HEK293 (cell line): ENCODE measurements at regions not wholly inside any gene's neighbourhood (a gene's known extent, or its start where the extent isn't known, plus 50 kb on each side); places are given as distances from the start of the nearest gene placed in this dataset.

Experiments used
- CTCF ChIA-PET: fragments of 350-600 bp; formaldehyde crosslinking; extraction: SDS; loops from one replicate; lab custom pipeline; 2021; ENCODE audit warnings: antibody characterized with exemption; lab: Yijun Ruan, JAX
- POLR2A ChIA-PET: fragments of 300-600 bp; formaldehyde crosslinking; extraction: SDS; loops from one replicate; lab custom pipeline; 2020; ENCODE audit warnings: antibody characterized with exemption, inconsistent platforms; lab: Yijun Ruan, JAX
- H3K27ac ChIP-seq: fragments of 200-500 bp; sonication (Bioruptor generic); 2 replicates; pipeline ENCODE4 v1.5.1; 2014; ENCODE audit warnings: low read depth, low read length, control low read depth, inconsistent platforms; ENCODE audit errors: extremely low read depth
- H3K36me3 ChIP-seq, 2 experiments: fragments of 200-500 bp in 1 of 2; sonication (Bioruptor generic) in 1 of 2; 1 replicate in 1 of 2; 2 replicates in 1 of 2; pipeline ENCODE4 v1.5.1; 2014 to 2017; ENCODE audit warnings: inconsistent platforms in 2 of 2, low read length in 2 of 2; ENCODE audit not compliant: control insufficient read depth in 2 of 2, insufficient read depth in 1 of 2
- H3K4me1 ChIP-seq: fragments of 200-500 bp; sonication (Bioruptor generic); 2 replicates; pipeline ENCODE4 v1.5.1; 2014; ENCODE audit warnings: mild to moderate bottlenecking, low read length, inconsistent platforms; ENCODE audit not compliant: control insufficient read depth, insufficient read depth
- H3K4me3 ChIP-seq: 2 replicates; pipeline ENCODE4 v1.5.1; 2011; ENCODE audit warnings: low read depth, mild to moderate bottlenecking, control low read depth, low read length, moderate library complexity
- H3K9me3 ChIP-seq: fragments of 200-500 bp; sonication (Bioruptor generic); 2 replicates; pipeline ENCODE4 v1.5.1; 2014; ENCODE audit warnings: low read depth, low read length, inconsistent platforms; ENCODE audit not compliant: control insufficient read depth, insufficient read depth
- GFI1B ChIP-seq: fragments of 450-650 bp; formaldehyde crosslinking; IDR thresholded peaks from 2 replicates; pipeline ENCODE4 v1.5.1; 2016; ENCODE audit warnings: missing biosample characterization, missing genetic modification characterization
- HIC1 ChIP-seq: fragments of 450-650 bp; formaldehyde crosslinking; IDR thresholded peaks from 2 replicates; pipeline ENCODE4 v1.5.1; 2016; ENCODE audit warnings: missing biosample characterization, missing genetic modification characterization
- IKZF3 ChIP-seq: fragments of 450-650 bp; IDR thresholded peaks from 2 replicates; pipeline ENCODE4 v1.5.0; 2018; ENCODE audit warnings: missing biosample characterization, mild to moderate bottlenecking, missing genetic modification characterization, moderate library complexity
- PATZ1 ChIP-seq: fragments of 450-650 bp; formaldehyde crosslinking; IDR thresholded peaks from 2 replicates; pipeline ENCODE4 v1.5.1; 2016; ENCODE audit warnings: missing biosample characterization, missing genetic modification characterization
- ZFP37 ChIP-seq: fragments of 450-650 bp; formaldehyde crosslinking; IDR thresholded peaks from 2 replicates; pipeline ENCODE4 v1.5.1; 2016; ENCODE audit warnings: missing biosample characterization, missing genetic modification characterization
- ZNF175 ChIP-seq: fragments of 450-650 bp; formaldehyde crosslinking; IDR thresholded peaks from 2 replicates; pipeline ENCODE4 v1.5.1; 2016; ENCODE audit warnings: missing biosample characterization, missing genetic modification characterization
- ZNF184 ChIP-seq: fragments of 450-650 bp; IDR thresholded peaks from 2 replicates; pipeline ENCODE4 v1.5.1; 2018; ENCODE audit warnings: missing biosample characterization, mild to moderate bottlenecking, missing genetic modification characterization
- ZNF23 ChIP-seq: fragments of 450-650 bp; formaldehyde crosslinking; IDR thresholded peaks from 2 replicates; pipeline ENCODE4 v1.5.1; 2016; ENCODE audit warnings: missing biosample characterization, missing genetic modification characterization, borderline replicate concordance
- ZNF266 ChIP-seq: fragments of 450-650 bp; formaldehyde crosslinking; IDR thresholded peaks from 2 replicates; pipeline ENCODE4 v1.5.1; 2016; ENCODE audit warnings: missing biosample characterization, missing genetic modification characterization, low read depth
- ZNF501 ChIP-seq: fragments of 450-650 bp; formaldehyde crosslinking; IDR thresholded peaks from 2 replicates; pipeline ENCODE4 v1.5.1; 2016; ENCODE audit warnings: missing biosample characterization, missing genetic modification characterization
- ZNF707 ChIP-seq: fragments of 450-650 bp; formaldehyde crosslinking; IDR thresholded peaks from 2 replicates; pipeline ENCODE4 v1.5.1; 2016; ENCODE audit warnings: missing biosample characterization, missing genetic modification characterization
- ZNF747 ChIP-seq: fragments of 450-650 bp; formaldehyde crosslinking; IDR thresholded peaks from 2 replicates; pipeline ENCODE4 v1.5.1; 2016; ENCODE audit warnings: missing biosample characterization, missing genetic modification characterization
- TF ChIP-seq, protein P1 (sequence below): fragments of 450-650 bp; formaldehyde crosslinking; IDR thresholded peaks from 2 replicates; pipeline ENCODE4 v1.5.1; 2016; ENCODE audit warnings: missing biosample characterization, missing genetic modification characterization
- TF ChIP-seq, protein P2 (sequence below): fragments of 450-650 bp; formaldehyde crosslinking; optimal IDR thresholded peaks from 2 replicates; pipeline ENCODE3; 2016; ENCODE audit warnings: missing biosample characterization, mild to moderate bottlenecking, missing genetic modification characterization
- TF ChIP-seq, protein P3 (sequence below): IDR thresholded peaks from 2 replicates; pipeline ENCODE4 v1.6.1; 2011; ENCODE audit warnings: mild to moderate bottlenecking, low read depth, low read length, borderline replicate concordance
- TF ChIP-seq, protein P4 (sequence below): fragments of 450-650 bp; formaldehyde crosslinking; IDR thresholded peaks from 2 replicates; pipeline ENCODE4 v1.5.1; 2016; ENCODE audit warnings: missing biosample characterization, missing genetic modification characterization
- TF ChIP-seq, protein P5 (sequence below): fragments of 450-650 bp; formaldehyde crosslinking; IDR thresholded peaks from 2 replicates; pipeline ENCODE4 v1.5.1; 2016; ENCODE audit warnings: missing biosample characterization, missing genetic modification characterization

GRCh38 chr3:18008706-18009368, 266.4 kb upstream of the TBC1D5 start:
- TF ChIP-seq, protein P1, sequence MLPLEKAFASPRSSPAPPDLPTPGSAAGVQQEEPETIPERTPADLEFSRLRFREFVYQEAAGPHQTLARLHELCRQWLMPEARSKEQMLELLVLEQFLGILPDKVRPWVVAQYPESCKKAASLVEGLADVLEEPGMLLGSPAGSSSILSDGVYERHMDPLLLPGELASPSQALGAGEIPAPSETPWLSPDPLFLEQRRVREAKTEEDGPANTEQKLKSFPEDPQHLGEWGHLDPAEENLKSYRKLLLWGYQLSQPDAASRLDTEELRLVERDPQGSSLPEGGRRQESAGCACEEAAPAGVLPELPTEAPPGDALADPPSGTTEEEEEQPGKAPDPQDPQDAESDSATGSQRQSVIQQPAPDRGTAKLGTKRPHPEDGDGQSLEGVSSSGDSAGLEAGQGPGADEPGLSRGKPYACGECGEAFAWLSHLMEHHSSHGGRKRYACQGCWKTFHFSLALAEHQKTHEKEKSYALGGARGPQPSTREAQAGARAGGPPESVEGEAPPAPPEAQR: no peak
- no peak for TF ChIP-seq ZFP37 (tag by site-specific recombination)
- ChIA-PET POLR2A (no interaction called here), CTCF (interaction anchor here (0.6 to 1.3 kb wide), 3 partner anchors 9 to 380 kb away, joined by 3 to 5 read pairs (median 4); no protein-coding TSS in a partner anchor)
- Histone ChIP-seq H3K9me3 (no peaks in the 10 kb centered on the region), H3K4me1 (no peaks in the 10 kb centered on the region), H3K36me3 (no peaks in the 10 kb centered on the region), H3K4me3 (no peak overlapping the region), H3K27ac (no peak overlapping the region)

GRCh38 chr3:18007980-18008379, 265.5 kb upstream of the TBC1D5 start:
- H3K4me3 ChIP-seq: no peak overlapping the region
- no peaks in the 10 kb centered on the region for H3K4me1 ChIP-seq
- no peak overlapping the region for H3K27ac ChIP-seq
- TF ChIP-seq ZNF175 (tag by site-specific recombination): no peak
- TF ChIP-seq, protein P2, sequence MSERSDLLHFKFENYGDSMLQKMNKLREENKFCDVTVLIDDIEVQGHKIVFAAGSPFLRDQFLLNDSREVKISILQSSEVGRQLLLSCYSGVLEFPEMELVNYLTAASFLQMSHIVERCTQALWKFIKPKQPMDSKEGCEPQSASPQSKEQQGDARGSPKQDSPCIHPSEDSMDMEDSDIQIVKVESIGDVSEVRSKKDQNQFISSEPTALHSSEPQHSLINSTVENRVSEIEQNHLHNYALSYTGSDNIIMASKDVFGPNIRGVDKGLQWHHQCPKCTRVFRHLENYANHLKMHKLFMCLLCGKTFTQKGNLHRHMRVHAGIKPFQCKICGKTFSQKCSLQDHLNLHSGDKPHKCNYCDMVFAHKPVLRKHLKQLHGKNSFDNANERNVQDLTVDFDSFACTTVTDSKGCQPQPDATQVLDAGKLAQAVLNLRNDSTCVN: no peak
- no peak for TF ChIP-seq ZNF747 (tag by site-specific recombination)
- no peak for TF ChIP-seq HIC1
- TF ChIP-seq, protein P3, sequence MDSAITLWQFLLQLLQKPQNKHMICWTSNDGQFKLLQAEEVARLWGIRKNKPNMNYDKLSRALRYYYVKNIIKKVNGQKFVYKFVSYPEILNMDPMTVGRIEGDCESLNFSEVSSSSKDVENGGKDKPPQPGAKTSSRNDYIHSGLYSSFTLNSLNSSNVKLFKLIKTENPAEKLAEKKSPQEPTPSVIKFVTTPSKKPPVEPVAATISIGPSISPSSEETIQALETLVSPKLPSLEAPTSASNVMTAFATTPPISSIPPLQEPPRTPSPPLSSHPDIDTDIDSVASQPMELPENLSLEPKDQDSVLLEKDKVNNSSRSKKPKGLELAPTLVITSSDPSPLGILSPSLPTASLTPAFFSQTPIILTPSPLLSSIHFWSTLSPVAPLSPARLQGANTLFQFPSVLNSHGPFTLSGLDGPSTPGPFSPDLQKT: no peak
- TF ChIP-seq ZNF707 (tag by site-specific recombination): no peak
- TF ChIP-seq, protein P4, sequence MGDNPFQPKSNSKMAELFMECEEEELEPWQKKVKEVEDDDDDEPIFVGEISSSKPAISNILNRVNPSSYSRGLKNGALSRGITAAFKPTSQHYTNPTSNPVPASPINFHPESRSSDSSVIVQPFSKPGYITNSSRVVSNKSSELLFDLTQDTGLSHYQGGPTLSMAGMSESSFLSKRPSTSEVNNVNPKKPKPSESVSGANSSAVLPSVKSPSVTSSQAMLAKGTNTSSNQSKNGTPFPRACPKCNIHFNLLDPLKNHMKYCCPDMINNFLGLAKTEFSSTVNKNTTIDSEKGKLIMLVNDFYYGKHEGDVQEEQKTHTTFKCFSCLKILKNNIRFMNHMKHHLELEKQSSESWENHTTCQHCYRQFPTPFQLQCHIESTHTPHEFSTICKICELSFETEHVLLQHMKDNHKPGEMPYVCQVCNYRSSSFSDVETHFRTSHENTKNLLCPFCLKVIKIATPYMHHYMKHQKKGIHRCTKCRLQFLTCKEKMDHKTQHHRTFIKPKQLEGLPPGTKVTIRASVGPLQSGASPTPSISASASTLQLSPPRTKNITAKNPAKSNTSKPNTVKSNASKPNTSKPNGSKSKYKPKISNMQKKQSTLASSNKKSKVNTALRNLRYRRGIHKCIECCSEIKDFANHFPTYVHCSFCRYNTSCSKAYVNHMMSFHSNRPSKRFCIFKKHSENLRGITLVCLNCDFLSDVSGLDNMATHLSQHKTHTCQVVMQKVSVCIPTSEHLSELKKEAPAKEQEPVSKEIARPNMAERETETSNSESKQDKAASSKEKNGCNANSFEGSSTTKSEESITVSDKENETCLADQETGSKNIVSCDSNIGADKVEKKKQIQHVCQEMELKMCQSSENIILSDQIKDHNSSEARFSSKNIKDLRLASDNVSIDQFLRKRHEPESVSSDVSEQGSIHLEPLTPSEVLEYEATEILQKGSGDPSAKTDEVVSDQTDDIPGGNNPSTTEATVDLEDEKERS: no peak
- no peak for TF ChIP-seq ZNF23
- CTCF ChIA-PET: interaction anchor here (0.5 to 1.3 kb wide), 4 partner anchors 33 to 382 kb away, joined by 3 to 5 read pairs (median 3); no protein-coding TSS in a partner anchor
- POLR2A ChIA-PET: no interaction called here
- H3K9me3 ChIP-seq: no peaks in the 10 kb centered on the region
- no peaks in the 10 kb centered on the region for H3K36me3 ChIP-seq

- Histone ChIP-seq H3K36me3 (no peaks in the 10 kb centered on the region), H3K4me3 (no peak overlapping the region), H3K27ac (no peak overlapping the region), H3K4me1 (no peaks in the 10 kb centered on the region), H3K9me3 (no peaks in the 10 kb centered on the region)
- CTCF ChIA-PET: no interaction called here
- TF ChIP-seq, protein P5, sequence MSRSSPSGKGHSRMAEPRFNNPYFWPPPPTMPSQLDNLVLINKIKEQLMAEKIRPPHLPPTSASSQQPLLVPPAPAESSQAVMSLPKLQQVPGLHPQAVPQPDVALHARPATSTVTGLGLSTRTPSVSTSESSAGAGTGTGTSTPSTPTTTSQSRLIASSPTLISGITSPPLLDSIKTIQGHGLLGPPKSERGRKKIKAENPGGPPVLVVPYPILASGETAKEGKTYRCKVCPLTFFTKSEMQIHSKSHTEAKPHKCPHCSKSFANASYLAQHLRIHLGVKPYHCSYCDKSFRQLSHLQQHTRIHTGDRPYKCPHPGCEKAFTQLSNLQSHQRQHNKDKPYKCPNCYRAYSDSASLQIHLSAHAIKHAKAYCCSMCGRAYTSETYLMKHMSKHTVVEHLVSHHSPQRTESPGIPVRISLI: no peak
- TF ChIP-seq IKZF3 (tag by site-specific recombination) (no peak), PATZ1 (no peak), ZNF501 (no peak), ZNF184 (tag by site-specific recombination) (no peak), ZNF266 (tag by site-specific recombination) (no peak), GFI1B (tag by site-specific recombination) (no peak)
- POLR2A ChIA-PET: no interaction called here
Measured at GRCh38 chr3:17995769-17996168, 253.3 kb upstream of the TBC1D5 start.
